GM12873 (cell line): ENCODE measurements at regions not wholly inside any gene's neighbourhood (a gene's known extent, or its start where the extent isn't known, plus 50 kb on each side); places are given as distances from the start of the nearest gene placed in this dataset.

Source experiments
- TF ChIP-seq, protein P1 (sequence below): IDR thresholded peaks from 2 replicates; pipeline ENCODE4 v1.5.1; 2012; ENCODE audit warnings: low read depth, mild to moderate bottlenecking, moderate library complexity, low read length, control low read depth; ENCODE audit not compliant: insufficient read depth; ENCODE audit errors: missing control alignments

DNA sequence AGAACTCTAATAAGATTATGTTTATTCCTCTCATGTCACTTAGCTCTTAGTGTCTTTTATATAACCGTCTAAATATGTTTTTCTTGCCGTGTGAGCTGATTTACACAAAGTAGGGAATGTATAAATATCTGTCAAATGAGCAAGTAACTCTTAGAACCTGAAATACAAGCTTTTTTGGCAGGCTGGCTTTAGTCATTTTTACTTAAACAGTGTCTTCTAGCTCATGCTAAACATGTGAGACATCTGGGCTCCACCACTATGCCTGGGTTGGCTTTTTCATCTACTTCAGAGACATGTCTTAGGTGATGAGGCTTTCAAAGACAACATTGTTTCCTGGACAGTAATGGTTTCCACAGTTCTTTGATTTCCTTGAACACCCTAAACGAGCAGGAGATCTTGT lies 137.2 kb upstream of the ZNF608 start:
- TF ChIP-seq, protein P1, sequence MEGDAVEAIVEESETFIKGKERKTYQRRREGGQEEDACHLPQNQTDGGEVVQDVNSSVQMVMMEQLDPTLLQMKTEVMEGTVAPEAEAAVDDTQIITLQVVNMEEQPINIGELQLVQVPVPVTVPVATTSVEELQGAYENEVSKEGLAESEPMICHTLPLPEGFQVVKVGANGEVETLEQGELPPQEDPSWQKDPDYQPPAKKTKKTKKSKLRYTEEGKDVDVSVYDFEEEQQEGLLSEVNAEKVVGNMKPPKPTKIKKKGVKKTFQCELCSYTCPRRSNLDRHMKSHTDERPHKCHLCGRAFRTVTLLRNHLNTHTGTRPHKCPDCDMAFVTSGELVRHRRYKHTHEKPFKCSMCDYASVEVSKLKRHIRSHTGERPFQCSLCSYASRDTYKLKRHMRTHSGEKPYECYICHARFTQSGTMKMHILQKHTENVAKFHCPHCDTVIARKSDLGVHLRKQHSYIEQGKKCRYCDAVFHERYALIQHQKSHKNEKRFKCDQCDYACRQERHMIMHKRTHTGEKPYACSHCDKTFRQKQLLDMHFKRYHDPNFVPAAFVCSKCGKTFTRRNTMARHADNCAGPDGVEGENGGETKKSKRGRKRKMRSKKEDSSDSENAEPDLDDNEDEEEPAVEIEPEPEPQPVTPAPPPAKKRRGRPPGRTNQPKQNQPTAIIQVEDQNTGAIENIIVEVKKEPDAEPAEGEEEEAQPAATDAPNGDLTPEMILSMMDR: no peak

DNA sequence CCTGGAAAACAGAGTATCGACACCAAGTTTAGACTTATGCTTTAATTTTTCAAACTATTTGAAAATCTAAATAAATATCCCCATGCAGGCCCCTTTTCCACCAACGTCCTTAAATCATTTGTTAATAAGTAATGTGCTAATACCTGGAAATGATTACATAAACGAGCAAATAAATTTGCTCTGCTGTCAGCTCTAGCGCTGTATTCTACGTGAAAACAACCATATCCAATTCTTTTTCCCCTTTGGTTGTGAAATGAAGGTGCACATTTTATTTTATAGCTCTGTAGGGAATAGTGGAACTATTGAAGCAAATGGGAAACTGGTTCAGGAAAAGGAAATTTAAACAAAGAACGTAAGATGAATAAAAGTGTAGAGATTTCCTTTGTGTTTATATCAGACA lies 137.7 kb upstream of the ZNF608 start:
- TF ChIP-seq, protein P1: no peak

DNA sequence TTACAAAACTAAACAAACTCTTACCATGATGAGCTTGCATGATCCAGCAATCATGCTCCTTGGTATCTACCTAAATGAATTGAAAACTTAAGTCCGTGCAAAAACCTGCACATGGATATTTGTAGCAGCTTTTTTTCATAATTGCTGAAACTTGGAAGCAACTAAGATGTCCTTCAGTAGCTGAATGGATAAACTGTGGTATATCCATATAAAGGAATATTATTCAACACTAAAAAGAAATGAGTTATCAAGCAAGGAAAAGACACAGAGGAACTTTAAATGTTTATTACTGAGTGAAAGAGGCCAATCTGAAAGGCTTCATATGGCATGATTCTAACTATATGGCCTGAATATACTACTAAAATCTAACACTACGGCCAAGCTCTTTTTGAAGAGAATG lies 139.1 kb upstream of the ZNF608 start:
- TF ChIP-seq, protein P1: no peak

DNA sequence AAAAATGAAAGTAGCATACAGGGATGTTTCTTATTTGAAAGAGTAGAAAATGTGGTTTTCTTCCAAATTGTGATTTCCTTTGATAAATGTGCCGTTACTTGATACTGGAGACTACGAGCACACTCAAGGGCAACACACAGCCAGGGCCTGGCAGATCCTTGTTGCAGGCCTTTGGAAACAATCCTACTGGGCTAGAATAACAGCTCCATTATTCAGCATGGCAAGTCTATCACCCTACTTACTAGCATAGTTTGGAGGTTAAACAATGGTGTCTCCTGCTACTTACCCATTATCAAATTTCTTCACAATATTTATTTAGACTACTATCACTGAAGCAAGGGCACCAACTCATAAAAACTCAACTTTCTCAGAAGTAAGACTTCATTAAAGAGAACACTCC lies 140.8 kb upstream of the ZNF608 start:
- TF ChIP-seq, protein P1: no peak

GRCh38 chr5:124888050-124888506 lies 141.6 kb upstream of the ZNF608 start:
- TF ChIP-seq, protein P1: no peak

DNA sequence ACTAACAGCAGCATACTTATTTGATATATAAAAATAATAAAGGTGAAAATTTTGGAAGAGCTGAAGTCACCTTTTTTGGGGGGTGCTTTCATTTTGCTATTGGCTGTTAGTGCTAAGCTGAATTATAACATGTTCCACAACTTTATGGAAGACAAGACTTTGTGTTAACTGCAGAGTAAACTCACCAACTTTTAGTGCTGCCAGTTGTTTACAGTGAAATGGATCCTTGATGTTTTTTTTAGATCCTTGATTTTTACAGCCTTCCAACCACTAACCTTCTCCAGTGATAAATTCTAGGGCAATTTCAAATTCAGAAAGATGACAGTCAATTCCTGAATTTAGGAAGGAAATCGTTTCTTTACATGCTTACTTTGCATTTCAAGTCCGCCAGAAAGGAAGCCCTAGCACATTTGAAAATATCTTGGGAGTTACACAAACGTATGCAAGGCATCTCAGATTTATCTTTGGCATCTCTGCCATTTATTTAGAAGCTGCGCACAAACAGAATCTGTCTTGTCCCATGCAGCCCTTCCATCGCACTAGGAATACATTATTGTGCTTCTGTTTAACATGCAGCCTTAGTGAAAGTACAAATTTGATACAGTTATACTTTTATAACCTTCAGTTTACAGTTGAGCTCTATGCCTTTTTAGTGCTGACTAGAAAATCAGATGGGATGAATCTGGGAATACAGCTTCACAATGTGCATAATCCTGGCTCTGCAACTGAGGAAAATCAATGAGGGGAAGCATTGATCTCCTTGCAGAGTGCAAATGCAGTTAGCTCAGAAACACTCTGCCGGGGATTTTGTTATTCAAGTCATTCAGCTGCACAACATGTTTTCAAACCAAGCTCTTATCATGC lies 142.4 kb upstream of the ZNF608 start:
- TF ChIP-seq, protein P1: no peak

DNA sequence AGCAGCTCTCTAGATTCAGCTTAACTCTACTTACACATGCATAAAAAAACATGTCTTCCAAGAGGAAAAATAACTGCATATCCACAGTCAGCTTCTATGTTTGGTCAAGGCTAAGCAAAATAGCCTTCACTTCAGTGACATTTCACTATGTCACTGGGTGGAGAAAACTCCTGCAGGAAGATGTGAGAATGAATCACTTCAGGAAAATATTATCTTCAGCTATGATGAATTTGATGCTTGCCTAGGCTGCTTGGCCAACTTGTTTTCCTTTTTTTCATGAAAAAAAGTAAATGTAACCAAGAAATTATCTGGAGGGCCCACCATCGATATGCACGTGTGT lies 143.0 kb upstream of the ZNF608 start:
- TF ChIP-seq, protein P1: no peak
